ENCODE measurements at regions not wholly inside any gene's neighbourhood (a gene's known extent, or its start where the extent isn't known, plus 50 kb on each side); places are given as distances from the start of the nearest gene placed in this dataset.

DNA sequence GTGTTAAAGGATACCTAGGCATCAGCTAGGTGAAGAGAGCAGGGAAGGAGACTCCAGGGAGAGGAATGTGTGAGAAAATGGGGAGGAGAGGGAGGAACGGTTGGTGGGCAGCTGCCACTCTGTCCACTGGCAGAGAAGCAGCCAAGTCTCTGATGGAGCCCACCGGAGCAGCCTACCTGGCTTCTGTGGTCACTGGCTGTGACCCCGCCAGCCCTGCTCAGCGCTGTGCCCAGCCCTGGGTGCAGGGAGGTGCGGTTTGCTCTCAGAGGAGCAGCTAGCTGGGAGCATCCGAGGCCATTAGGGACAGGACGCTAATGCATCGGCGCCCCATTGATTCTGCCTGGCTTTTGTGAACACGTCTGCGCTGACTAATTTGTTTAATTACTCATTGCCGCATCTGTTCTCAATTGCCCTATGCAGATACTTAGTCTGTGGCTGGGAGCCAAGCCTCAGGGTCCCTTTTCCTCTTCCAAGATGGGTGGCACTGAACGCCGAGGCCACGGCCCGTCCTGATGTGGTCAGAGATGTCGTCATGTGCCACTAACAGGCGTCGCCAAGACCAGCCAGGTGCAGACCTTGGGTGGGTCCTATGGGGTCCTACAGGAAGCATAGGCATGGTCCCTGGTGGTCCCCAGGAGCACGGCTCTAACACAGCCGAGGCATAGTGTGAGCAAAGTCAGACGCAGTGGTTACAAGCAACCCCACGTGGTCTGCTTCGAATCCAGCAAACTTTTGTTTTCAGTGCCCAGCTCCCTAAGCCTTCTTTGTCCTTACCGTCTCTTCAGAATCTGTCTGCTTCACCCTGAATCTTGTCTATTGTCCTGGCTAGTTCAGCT is 82.0 kb downstream of the RRM2 start:
- no peaks in the 10 kb centered on the region for H3K36me3 ChIP-seq (ENCODE audit: control insufficient read depth, insufficient read depth, low read length)
- intact Hi-C loops (cut with micrococcal nuclease) (no loop called here), in situ Hi-C loops (cut with MboI) (no loop called here)
- H3K4me2 ChIP-seq (ENCODE audit: insufficient read depth, low read length), result no peak overlapping the region
- H3K79me2 ChIP-seq (ENCODE audit: control insufficient read depth, insufficient read depth, low read length), result no peaks in the 10 kb centered on the region
- H2AFZ ChIP-seq (ENCODE audit: low read depth, low read length), result no peak overlapping the region
- ChIA-PET CTCF (ENCODE audit: low intra/inter-chr PET ratio) (no interaction called here), POLR2A (no interaction called here)
- H3K27me3 ChIP-seq (ENCODE audit: control insufficient read depth in 2 of 2, insufficient read depth in 2 of 2, low read length in 2 of 2), result no peaks in the 10 kb centered on the region
- H4K20me1 ChIP-seq (replicated peaks; ENCODE audit: control insufficient read depth, insufficient read depth, low read length), result no peaks in the 10 kb centered on the region; the same call in 1 of the 2 replicates
- FAIRE-seq (no peak), ATAC-seq (no peak), DNase-seq (ENCODE audit: extremely low read depth in 1 of 4, low spot score in 3 of 4) (no peak)
- H3K4me3 ChIP-seq, result no peak overlapping the region
- peak; percentile 46 for TF ChIP-seq POLR2G (IDR thresholded peaks at IDR 0.05; ENCODE audit: low read depth, low read length)
- no peak for TF ChIP-seq PTTG1 (tag; IDR thresholded peaks at IDR 0.05; ENCODE audit: low read depth)
- peak; percentile 16 for TF ChIP-seq RBM22 (IDR thresholded peaks at IDR 0.05; ENCODE audit: low read depth, low read length, poor library complexity, severe bottlenecking)
- 84% methylated on average over 25 of the region's 25 CpGs for WGBS (ENCODE audit: insufficient coverage, low coverage, missing lambda C conversion rate)
- no TSS peak for BruUV-seq (replicated peaks)
- H3K9ac ChIP-seq (ENCODE audit: insufficient read depth in 1 of 2, low read depth in 2 of 2, low read length in 2 of 2), result 0 out of 4 replicates have a peak overlapping the region, but pooled peaks of 1 of the 2 experiments have one; percentile 21
- no peaks in the 10 kb centered on the region for H3K9me3 ChIP-seq (replicated peaks; ENCODE audit: control insufficient read depth, insufficient read depth, low read depth, low read length)
- H3K27ac ChIP-seq (ENCODE audit: extremely low read depth, low read depth, low read length), result no peak overlapping the region
- peaks cover 0 to 2% of the 10 kb centered on the region in 2 experiments; a peak in 2 of 5 replicates for H3K4me1 ChIP-seq (replicated peaks in 1 of 2; ENCODE audit: control insufficient read depth in 2 of 2, insufficient read depth in 2 of 2, low read length in 2 of 2)
- no peaks in the 10 kb centered on the region for H3K9me1 ChIP-seq (ENCODE audit: control insufficient read depth, insufficient read depth, low read length)

DNA sequence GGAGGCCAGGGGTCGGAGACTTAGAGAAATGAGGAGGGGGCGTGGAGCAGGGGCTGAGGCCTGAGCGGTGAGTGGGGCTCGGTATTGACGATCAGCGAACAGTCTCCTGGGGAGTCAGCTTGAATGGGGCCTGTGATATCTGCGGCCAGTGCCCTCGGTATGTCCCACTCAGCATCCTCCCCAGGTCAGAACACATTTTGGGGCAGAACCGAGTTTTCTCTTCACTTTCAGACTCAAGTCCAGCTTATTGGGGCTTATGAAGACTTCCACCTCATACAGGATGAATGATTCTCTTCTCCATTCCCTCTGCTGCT is 82.6 kb downstream of the RRM2 start:
- intact Hi-C loops (cut with micrococcal nuclease) (no loop called here), in situ Hi-C loops (cut with MboI) (no loop called here)
- no peaks in the 10 kb centered on the region for H3K27me3 ChIP-seq (ENCODE audit: control insufficient read depth in 2 of 2, insufficient read depth in 2 of 2, low read length in 2 of 2)
- no peak for ATAC-seq
- no TSS peak for BruUV-seq (replicated peaks)
- 79% methylated on average over 9 of the region's 9 CpGs for WGBS (ENCODE audit: insufficient coverage, low coverage, missing lambda C conversion rate)
- H4K20me1 ChIP-seq (replicated peaks; ENCODE audit: control insufficient read depth, insufficient read depth, low read length), result no peaks in the 10 kb centered on the region; the same call in 1 of the 2 replicates
- H3K4me2 ChIP-seq (ENCODE audit: insufficient read depth, low read length), result no peak overlapping the region
- no peak overlapping the region for H2AFZ ChIP-seq (ENCODE audit: low read depth, low read length)
- peaks cover 0 to 2% of the 10 kb centered on the region in 2 experiments; a peak in 2 of 5 replicates for H3K4me1 ChIP-seq (replicated peaks in 1 of 2; ENCODE audit: control insufficient read depth in 2 of 2, insufficient read depth in 2 of 2, low read length in 2 of 2)
- no peaks in the 10 kb centered on the region for H3K9me1 ChIP-seq (ENCODE audit: control insufficient read depth, insufficient read depth, low read length)
- DNase-seq (ENCODE audit: extremely low read depth in 1 of 4, low spot score in 3 of 4), result no peak
- ChIA-PET CTCF (ENCODE audit: low intra/inter-chr PET ratio) (no interaction called here), POLR2A (no interaction called here)
- no peaks in the 10 kb centered on the region for H3K36me3 ChIP-seq (ENCODE audit: control insufficient read depth, insufficient read depth, low read length)
- TF ChIP-seq SAP30 (IDR thresholded peaks at IDR 0.05; ENCODE audit: borderline replicate concordance, insufficient read depth, low read depth, low read length, poor library complexity, severe bottlenecking) (no peak), HOXB6 (CRISPR knock-in tag; IDR thresholded peaks at IDR 0.05; ENCODE audit: borderline replicate concordance) (no peak), GATA2 (CRISPR knock-in tag; IDR thresholded peaks at IDR 0.05) (no peak)
- no peak for FAIRE-seq
- H3K9me3 ChIP-seq (replicated peaks; ENCODE audit: control insufficient read depth, insufficient read depth, low read depth, low read length), result no peaks in the 10 kb centered on the region
- 0 out of 4 replicates have a peak overlapping the region, but pooled peaks of 1 of the 2 experiments have one; percentile 21 for H3K9ac ChIP-seq (ENCODE audit: insufficient read depth in 1 of 2, low read depth in 2 of 2, low read length in 2 of 2)
- no peak overlapping the region for H3K27ac ChIP-seq (ENCODE audit: extremely low read depth, low read depth, low read length)
- no peak overlapping the region for H3K4me3 ChIP-seq
- H3K79me2 ChIP-seq (ENCODE audit: control insufficient read depth, insufficient read depth, low read length), result no peaks in the 10 kb centered on the region

Measured in K562 (cell line).